ENCODE measurements at regions not wholly inside any gene's neighbourhood (a gene's known extent, or its start where the extent isn't known, plus 50 kb on each side); places are given as distances from the start of the nearest gene placed in this dataset.

DNA sequence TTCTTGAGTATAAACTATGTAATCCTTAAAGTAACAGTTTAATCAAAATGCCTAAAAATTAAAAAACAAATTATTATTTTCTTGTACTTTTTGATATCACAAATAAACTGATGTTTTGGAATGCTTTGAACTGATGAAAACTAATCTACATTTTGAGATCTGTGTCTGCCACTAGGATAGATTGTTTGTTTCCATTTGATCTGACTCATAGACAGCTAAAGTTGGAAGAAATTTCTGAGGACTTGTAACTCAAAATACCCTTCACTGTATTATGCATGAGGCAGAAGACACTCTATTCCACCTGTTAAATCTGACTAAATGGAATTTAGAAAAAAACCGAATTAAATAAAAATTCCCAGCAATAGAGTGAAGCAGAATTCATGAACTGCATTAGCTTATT lies 1400.0 kb upstream of the FLRT2 start:
- TF ChIP-seq, protein P1, sequence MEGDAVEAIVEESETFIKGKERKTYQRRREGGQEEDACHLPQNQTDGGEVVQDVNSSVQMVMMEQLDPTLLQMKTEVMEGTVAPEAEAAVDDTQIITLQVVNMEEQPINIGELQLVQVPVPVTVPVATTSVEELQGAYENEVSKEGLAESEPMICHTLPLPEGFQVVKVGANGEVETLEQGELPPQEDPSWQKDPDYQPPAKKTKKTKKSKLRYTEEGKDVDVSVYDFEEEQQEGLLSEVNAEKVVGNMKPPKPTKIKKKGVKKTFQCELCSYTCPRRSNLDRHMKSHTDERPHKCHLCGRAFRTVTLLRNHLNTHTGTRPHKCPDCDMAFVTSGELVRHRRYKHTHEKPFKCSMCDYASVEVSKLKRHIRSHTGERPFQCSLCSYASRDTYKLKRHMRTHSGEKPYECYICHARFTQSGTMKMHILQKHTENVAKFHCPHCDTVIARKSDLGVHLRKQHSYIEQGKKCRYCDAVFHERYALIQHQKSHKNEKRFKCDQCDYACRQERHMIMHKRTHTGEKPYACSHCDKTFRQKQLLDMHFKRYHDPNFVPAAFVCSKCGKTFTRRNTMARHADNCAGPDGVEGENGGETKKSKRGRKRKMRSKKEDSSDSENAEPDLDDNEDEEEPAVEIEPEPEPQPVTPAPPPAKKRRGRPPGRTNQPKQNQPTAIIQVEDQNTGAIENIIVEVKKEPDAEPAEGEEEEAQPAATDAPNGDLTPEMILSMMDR (IDR thresholded peaks at IDR 0.05), result no peak
- TF ChIP-seq EP300 (IDR thresholded peaks at IDR 0.05), result no peak
- no peak for TF ChIP-seq POLR2A (IDR thresholded peaks at IDR 0.05)
- TF ChIP-seq POLR2AphosphoS5 (IDR thresholded peaks at IDR 0.05), result no peak
